Loucy (cell line): ENCODE measurements at regions not wholly inside any gene's neighbourhood (a gene's known extent, or its start where the extent isn't known, plus 50 kb on each side); places are given as distances from the start of the nearest gene placed in this dataset.
"Not testable (repeated sequence)": the region's sequence is repeated elsewhere in the genome, so short reads cannot be mapped to it uniquely, and the experiment has no call there.

Experiments
- CTCF ChIP-seq: fragments of 200-600 bp; sonication (generic); conservative IDR thresholded peaks from 2 replicates; pipeline ENCODE4 v1.5.1; 2014; ENCODE audit warnings: mild to moderate bottlenecking, antibody characterized with exemption, low read length
- EZH2phosphoT487 ChIP-seq: fragments of 200-600 bp; IDR thresholded peaks from 2 replicates; pipeline ENCODE4 v1.6.1; 2018; ENCODE audit warnings: antibody characterized with exemption, mild to moderate bottlenecking, moderate library complexity, borderline replicate concordance

GRCh38 chr11:19412070-19412469 is 171.3 kb upstream of the E2F8 start:
- not testable (repeated sequence) for TF ChIP-seq CTCF, EZH2phosphoT487
